Right atrium auricular region (tissue), 2 donors: ENCODE measurements at regions not wholly inside any gene's neighbourhood (a gene's known extent, or its start where the extent isn't known, plus 50 kb on each side); places are given as distances from the start of the nearest gene placed in this dataset.

ENCODE experiments used
- DNase-seq: peaks from one replicate; pipeline ENCODE4 v3.0.0-alpha.2; 2019; ENCODE audit warnings: low spot score
- H3K27ac ChIP-seq, 2 donors: fragments of 200-600 bp; sonication (generic); 1 replicate in 1 of 2; 2 replicates in 1 of 2; pipeline ENCODE4 v1.5.1; 2016 to 2019
- H3K27me3 ChIP-seq, 2 donors: fragments of 200-600 bp; sonication (generic); one replicate each; pipeline versions ENCODE4 v1.5.1 to v1.6.0; 2017 to 2019
- H3K36me3 ChIP-seq: fragments of 200-600 bp; sonication (generic); one replicate; pipeline ENCODE4 v1.5.1; 2016
- H3K4me1 ChIP-seq, 2 donors: fragments of 200-600 bp; sonication (generic); one replicate each; pipeline versions ENCODE4 v1.5.1 to v1.6.0; 2017 to 2019
- H3K4me3 ChIP-seq, 2 donors: fragments of 200-600 bp; sonication (generic); 1 replicate in 1 of 2; 2 replicates in 1 of 2; pipeline ENCODE4 v1.5.1; 2017 to 2019; ENCODE audit warnings: mild to moderate bottlenecking in 1 of 2, moderate library complexity in 1 of 2
- H3K9me3 ChIP-seq, 2 donors: fragments of 200-600 bp; sonication (generic); one replicate each; pipeline ENCODE4 v1.5.1; 2019
- TF ChIP-seq, protein P1 (sequence below), 2 donors: fragments of 200-600 bp; sonication (generic); IDR thresholded peaks; one replicate each; pipeline ENCODE4 v1.5.1; 2019; ENCODE audit warnings: antibody characterized with exemption in 2 of 2

DNA sequence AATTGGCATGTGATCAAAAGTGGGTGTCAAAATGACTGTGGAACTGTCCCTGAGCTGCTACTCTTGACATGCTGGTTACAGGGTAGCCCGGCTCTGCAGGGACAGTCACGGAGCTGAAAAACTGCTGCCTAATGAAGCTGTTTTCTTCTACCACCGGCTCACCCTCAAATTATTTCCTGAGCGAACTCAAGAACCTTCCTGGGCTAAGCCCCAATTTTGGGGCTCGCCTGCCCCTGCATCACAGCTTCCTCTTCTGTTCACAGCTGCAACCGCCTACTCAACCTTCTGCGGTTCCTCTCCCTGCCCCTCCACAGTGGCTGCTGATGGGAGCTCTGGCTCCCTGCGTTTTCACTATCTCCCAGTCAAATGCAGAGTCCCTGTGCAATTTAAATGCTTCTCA, 110.8 kb upstream of the MLN start:
- DNase-seq: no peak
- no peaks in the 10 kb centered on the region for H3K27me3 ChIP-seq

DNA sequence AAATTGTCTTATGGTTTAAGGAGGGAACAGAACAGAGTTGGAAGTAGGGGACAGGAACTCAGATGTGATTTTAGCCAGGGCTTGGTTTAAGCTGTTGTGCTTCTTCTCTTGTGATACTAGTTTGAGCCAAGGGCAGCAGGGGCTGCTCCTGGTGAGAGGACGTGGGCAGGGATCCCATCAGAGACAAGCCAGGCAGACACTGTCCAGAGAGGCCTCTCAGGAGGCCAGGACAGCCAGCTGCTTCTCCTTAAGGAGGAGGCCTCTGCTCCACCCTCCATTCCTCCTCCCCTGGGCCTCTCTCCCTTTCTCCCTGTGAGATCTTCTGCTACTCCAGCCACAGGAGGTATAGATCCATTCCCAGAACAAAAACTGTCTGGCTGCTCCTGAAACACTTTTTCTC, 108.4 kb upstream of the MLN start:
- Histone ChIP-seq H3K4me3 (no peak overlapping the region), H3K36me3 (no peaks in the 10 kb centered on the region), H3K9me3 (no peaks in the 10 kb centered on the region), H3K4me1 (no peaks in the 10 kb centered on the region), H3K27me3 (no peaks in the 10 kb centered on the region), H3K27ac (no peak overlapping the region)
- DNase-seq: no peak
- TF ChIP-seq, protein P1, sequence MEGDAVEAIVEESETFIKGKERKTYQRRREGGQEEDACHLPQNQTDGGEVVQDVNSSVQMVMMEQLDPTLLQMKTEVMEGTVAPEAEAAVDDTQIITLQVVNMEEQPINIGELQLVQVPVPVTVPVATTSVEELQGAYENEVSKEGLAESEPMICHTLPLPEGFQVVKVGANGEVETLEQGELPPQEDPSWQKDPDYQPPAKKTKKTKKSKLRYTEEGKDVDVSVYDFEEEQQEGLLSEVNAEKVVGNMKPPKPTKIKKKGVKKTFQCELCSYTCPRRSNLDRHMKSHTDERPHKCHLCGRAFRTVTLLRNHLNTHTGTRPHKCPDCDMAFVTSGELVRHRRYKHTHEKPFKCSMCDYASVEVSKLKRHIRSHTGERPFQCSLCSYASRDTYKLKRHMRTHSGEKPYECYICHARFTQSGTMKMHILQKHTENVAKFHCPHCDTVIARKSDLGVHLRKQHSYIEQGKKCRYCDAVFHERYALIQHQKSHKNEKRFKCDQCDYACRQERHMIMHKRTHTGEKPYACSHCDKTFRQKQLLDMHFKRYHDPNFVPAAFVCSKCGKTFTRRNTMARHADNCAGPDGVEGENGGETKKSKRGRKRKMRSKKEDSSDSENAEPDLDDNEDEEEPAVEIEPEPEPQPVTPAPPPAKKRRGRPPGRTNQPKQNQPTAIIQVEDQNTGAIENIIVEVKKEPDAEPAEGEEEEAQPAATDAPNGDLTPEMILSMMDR (IDR thresholded peaks at IDR 0.05): no peak

More for the DNA sequence above, 110.8 kb upstream of the MLN start:
- TF ChIP-seq, protein P1 (IDR thresholded peaks at IDR 0.05): no peak
- Histone ChIP-seq H3K36me3 (no peaks in the 10 kb centered on the region), H3K27ac (no peak overlapping the region), H3K4me1 (no peaks in the 10 kb centered on the region), H3K9me3 (no peaks in the 10 kb centered on the region), H3K4me3 (no peak overlapping the region)

DNA sequence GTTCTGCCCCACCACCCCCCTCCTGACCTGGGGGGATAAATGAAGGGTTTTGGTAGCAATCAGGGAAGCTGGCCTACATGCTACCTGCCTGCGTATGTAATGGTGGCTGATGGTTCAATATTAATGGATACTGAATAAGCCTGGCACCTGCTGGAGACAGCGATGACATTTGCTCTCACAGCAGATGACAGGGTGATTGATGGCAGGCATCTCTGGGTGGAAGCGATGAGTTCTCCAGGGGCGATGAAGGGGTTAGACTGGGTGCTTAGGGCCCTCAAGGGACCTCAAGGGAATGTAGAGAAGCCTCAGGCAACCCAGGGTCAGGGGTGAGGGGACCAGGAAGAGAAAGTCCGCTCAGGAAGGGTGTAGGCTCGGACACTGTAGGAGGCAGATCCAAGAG, 107.7 kb upstream of the MLN start:
- DNase-seq: no peak
- Histone ChIP-seq H3K27me3 (no peaks in the 10 kb centered on the region), H3K9me3 (no peaks in the 10 kb centered on the region), H3K36me3 (no peaks in the 10 kb centered on the region), H3K4me1 (no peaks in the 10 kb centered on the region), H3K27ac (no peak overlapping the region), H3K4me3 (no peak overlapping the region)
- TF ChIP-seq, protein P1 (IDR thresholded peaks at IDR 0.05): no peak

DNA sequence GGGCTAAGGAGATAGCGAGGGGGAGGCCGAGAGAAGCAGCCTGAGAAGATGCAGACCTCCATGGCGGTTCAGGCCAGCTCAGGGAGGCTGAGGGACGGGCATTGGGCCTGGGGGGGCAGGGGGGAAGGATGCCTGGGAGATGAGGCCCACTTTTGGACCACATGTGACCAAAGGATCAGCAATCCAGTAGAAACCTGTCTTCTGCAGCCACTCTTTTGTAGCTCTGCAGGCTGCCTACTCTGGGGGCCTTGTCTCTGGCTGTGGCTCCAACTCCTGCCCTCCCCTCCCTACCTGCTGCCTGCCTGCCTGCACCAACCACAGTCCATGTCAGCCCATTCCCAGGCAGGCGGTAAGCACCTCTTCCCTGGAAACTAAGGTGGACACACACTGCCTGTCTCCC, 106.8 kb upstream of the MLN start:
- TF ChIP-seq, protein P1 (IDR thresholded peaks at IDR 0.05): no peak
- no peak overlapping the region for H3K27ac ChIP-seq
- DNase-seq: no peak
- H3K4me3 ChIP-seq: no peak overlapping the region
- no peaks in the 10 kb centered on the region for H3K36me3 ChIP-seq
- no peaks in the 10 kb centered on the region for H3K27me3 ChIP-seq
- no peaks in the 10 kb centered on the region for H3K9me3 ChIP-seq
- H3K4me1 ChIP-seq: no peaks in the 10 kb centered on the region

DNA sequence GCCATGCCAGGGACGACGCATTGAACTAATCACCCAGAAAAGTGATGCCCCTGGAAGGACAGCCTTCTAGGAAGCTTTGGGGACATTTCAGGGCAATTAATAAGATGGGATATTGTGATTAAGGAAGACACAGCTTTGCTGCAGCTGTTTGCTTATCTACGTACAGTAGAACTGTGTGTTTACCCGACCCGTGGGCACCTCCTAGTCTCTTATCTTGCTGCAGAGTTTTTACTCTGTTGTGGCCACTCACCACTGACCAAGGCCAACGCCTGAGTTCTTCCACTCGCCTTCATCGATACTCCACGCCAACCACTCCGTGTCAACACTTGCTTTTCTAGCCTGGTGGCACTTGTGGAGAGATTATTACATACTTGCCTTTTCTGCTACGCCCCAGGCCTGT, 105.9 kb upstream of the MLN start:
- Histone ChIP-seq H3K4me1 (no peaks in the 10 kb centered on the region), H3K27me3 (no peaks in the 10 kb centered on the region), H3K36me3 (no peaks in the 10 kb centered on the region), H3K27ac (no peak overlapping the region), H3K4me3 (no peak overlapping the region), H3K9me3 (no peaks in the 10 kb centered on the region)
- TF ChIP-seq, protein P1 (IDR thresholded peaks at IDR 0.05): no peak
- DNase-seq: no peak

DNA sequence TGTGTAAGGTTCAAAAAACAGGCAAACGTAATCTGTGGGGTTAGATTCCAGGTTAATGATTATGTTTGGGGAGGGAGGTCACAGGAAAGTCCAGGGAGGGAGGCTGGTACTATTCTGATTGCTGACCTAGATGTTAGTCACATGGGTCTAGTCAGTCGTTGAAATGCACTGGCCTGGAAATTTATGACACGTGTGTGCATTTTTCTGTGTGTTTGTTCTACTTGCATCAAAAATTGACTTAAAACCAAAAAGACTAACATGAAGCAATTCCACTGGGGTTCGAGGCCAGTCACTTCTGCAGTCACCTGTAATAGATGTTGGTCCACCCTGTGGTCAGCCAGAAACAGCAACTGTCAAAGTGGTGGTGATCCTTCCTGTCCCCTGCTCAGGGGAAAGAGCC, 104.2 kb upstream of the MLN start:
- Histone ChIP-seq H3K4me3 (no peak overlapping the region), H3K36me3 (no peaks in the 10 kb centered on the region), H3K27me3 (no peaks in the 10 kb centered on the region), H3K27ac (no peak overlapping the region), H3K9me3 (no peaks in the 10 kb centered on the region), H3K4me1 (no peaks in the 10 kb centered on the region)
- TF ChIP-seq, protein P1 (IDR thresholded peaks at IDR 0.05): no peak
- DNase-seq: no peak
